ENCODE measurements at regions not wholly inside any gene's neighbourhood (a gene's known extent, or its start where the extent isn't known, plus 50 kb on each side); places are given as distances from the start of the nearest gene placed in this dataset.

DNA sequence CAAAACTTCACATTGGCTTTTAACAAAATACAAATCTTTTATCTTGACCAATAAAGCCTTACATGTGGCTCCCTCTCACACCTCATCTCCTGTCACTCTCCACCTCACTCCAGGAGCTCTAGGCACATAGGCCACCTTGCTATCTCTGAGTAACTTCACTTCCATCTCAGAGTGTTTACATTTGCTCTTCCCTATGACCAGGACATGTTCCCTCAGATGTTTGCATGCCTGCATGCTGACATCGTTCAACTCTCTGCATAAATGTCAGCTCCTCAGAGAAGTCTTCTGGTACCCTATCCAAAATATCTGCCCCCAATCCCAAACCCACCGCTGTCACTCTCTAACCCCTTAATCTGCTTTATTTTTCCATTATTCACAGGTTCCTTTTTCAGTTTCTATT is 110.9 kb downstream of the TOMM20 start:
- Histone ChIP-seq H3K9me3 (ENCODE audit: low read length) (no peaks in the 10 kb centered on the region), H3K79me2 (ENCODE audit: insufficient read depth, low read length) (no peaks in the 10 kb centered on the region), H3K4me3 (ENCODE audit: low read depth, low read length, poor library complexity, severe bottlenecking) (no peak overlapping the region), H3K4me1 (ENCODE audit: insufficient read depth, low read length, severe bottlenecking) (peaks cover under 1% of the 10 kb centered on the region), H4K20me1 (ENCODE audit: insufficient read depth, low read length) (no peaks in the 10 kb centered on the region), H3K9me2 (ENCODE audit: low read depth, low read length) (no peaks in the 10 kb centered on the region), H3K27ac (ENCODE audit: low read depth, low read length, poor library complexity, severe bottlenecking) (no peak overlapping the region), H3K27me3 (ENCODE audit: insufficient read depth, low read length) (peaks cover 4% of the 10 kb centered on the region; the same call in 1 of the 2 replicates), H3K36me3 (ENCODE audit: insufficient read depth, low read length) (no peaks in the 10 kb centered on the region), H3K9ac (ENCODE audit: low read length) (no peak overlapping the region), H2AFZ (ENCODE audit: low read length) (no peak overlapping the region), H3K4me2 (ENCODE audit: low read length) (no peak overlapping the region), H3F3A (ENCODE audit: insufficient read depth, low read length) (no peaks in the 10 kb centered on the region)
- TF ChIP-seq CTCF (IDR thresholded peaks at IDR 0.05; ENCODE audit: low read length) (no peak), EZH2 (IDR thresholded peaks at IDR 0.05; ENCODE audit: borderline replicate concordance, low read length) (no peak)

- no peak for TF ChIP-seq CTCF (IDR thresholded peaks at IDR 0.05; ENCODE audit: low read length)
- TF ChIP-seq EZH2 (IDR thresholded peaks at IDR 0.05; ENCODE audit: borderline replicate concordance, low read length) = no peak
- Histone ChIP-seq H3K4me3 (ENCODE audit: low read depth, low read length, poor library complexity, severe bottlenecking) (no peak overlapping the region), H3K4me2 (ENCODE audit: low read length) (no peak overlapping the region), H3K9me3 (ENCODE audit: low read length) (no peaks in the 10 kb centered on the region), H3K36me3 (ENCODE audit: insufficient read depth, low read length) (no peaks in the 10 kb centered on the region), H3F3A (ENCODE audit: insufficient read depth, low read length) (no peaks in the 10 kb centered on the region), H3K9me2 (ENCODE audit: low read depth, low read length) (no peaks in the 10 kb centered on the region), H3K9ac (ENCODE audit: low read length) (no peak overlapping the region), H2AFZ (ENCODE audit: low read length) (no peak overlapping the region), H3K27me3 (ENCODE audit: insufficient read depth, low read length) (peaks cover 4% of the 10 kb centered on the region; the same call in 1 of the 2 replicates), H3K79me2 (ENCODE audit: insufficient read depth, low read length) (no peaks in the 10 kb centered on the region), H3K27ac (ENCODE audit: low read depth, low read length, poor library complexity, severe bottlenecking) (no peak overlapping the region), H4K20me1 (ENCODE audit: insufficient read depth, low read length) (no peaks in the 10 kb centered on the region), H3K4me1 (ENCODE audit: insufficient read depth, low read length, severe bottlenecking) (peaks cover 6% of the 10 kb centered on the region)
Measured at GRCh38 chr1:235017191-235017590, 111.4 kb downstream of the TOMM20 start.

DNA sequence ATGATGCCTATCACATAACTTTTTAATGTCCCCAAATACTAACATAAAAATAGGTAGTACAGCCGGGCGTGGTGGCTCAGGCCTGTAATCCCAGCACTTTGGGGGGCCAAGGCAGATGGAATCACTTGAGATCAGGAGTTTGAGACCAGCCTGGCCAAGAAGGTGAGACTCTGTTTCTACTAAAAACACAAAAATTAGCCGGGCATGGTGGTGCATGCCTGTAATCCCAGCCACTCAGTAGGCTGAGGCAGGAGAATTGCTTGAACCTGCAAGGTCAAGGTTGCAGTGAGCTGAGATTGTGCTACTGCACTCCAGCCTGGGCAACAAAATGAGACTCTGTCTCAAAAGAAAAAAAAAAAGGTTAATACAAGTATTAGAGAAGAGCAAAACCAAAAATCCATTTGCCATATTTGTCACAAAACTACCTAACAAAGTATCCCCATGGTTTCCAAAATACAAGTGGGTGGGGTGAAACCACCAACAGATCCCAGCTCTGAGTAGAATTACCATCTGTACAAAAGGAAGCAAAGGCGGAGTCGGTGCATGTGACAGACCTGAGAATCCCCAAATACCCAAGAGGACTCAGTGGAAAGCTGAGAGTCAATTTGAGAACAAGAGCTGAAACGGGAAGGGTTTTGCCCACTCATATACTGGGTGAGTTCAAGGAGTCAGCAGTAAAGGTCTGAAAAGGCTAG is 113.2 kb downstream of the TOMM20 start:
- H3K4me1 ChIP-seq (ENCODE audit: insufficient read depth, low read length, severe bottlenecking) = peaks cover 21% of the 10 kb centered on the region
- H3K4me2 ChIP-seq (ENCODE audit: low read length) = no peak overlapping the region
- no peaks in the 10 kb centered on the region for H3K9me2 ChIP-seq (ENCODE audit: low read depth, low read length)
- no peak for TF ChIP-seq CTCF (IDR thresholded peaks at IDR 0.05; ENCODE audit: low read length)
- no peak for TF ChIP-seq EZH2 (IDR thresholded peaks at IDR 0.05; ENCODE audit: borderline replicate concordance, low read length)
- H3K4me3 ChIP-seq (ENCODE audit: low read depth, low read length, poor library complexity, severe bottlenecking) = no peak overlapping the region
- H3K27ac ChIP-seq (ENCODE audit: low read depth, low read length, poor library complexity, severe bottlenecking) = no peak overlapping the region
- no peaks in the 10 kb centered on the region for H3K27me3 ChIP-seq (ENCODE audit: insufficient read depth, low read length)
- no peaks in the 10 kb centered on the region for H4K20me1 ChIP-seq (ENCODE audit: insufficient read depth, low read length)
- no peaks in the 10 kb centered on the region for H3K79me2 ChIP-seq (ENCODE audit: insufficient read depth, low read length)
- H3F3A ChIP-seq (ENCODE audit: insufficient read depth, low read length) = no peaks in the 10 kb centered on the region
- H3K36me3 ChIP-seq (ENCODE audit: insufficient read depth, low read length) = no peaks in the 10 kb centered on the region
- H3K9ac ChIP-seq (ENCODE audit: low read length) = no peak overlapping the region
- H2AFZ ChIP-seq (ENCODE audit: low read length) = no peak overlapping the region
- H3K9me3 ChIP-seq (ENCODE audit: low read length) = no peaks in the 10 kb centered on the region
